HPDE6-E6E7 (cell line): ENCODE measurements at regions not wholly inside any gene's neighbourhood (a gene's known extent, or its start where the extent isn't known, plus 50 kb on each side); places are given as distances from the start of the nearest gene placed in this dataset.
A peak's percentile ranks its signal among the peaks of the same experiment; 100 is the strongest.
"Not testable (repeated sequence)": the region's sequence is repeated elsewhere in the genome, so short reads cannot be mapped to it uniquely, and the experiment has no call there.

ENCODE experiments used
- DNase-seq: peaks from one replicate; pipeline ENCODE4 v3.0.0; 2011; ENCODE audit warnings: missing footprints; ENCODE audit errors: extremely low spot score

GRCh38 chr9:24652181-24652580 lies 106.5 kb upstream of the IZUMO3 start:
- no peak for DNase-seq

GRCh38 chr9:24628809-24629208 lies 83.1 kb upstream of the IZUMO3 start:
- DNase-seq = not testable (repeated sequence)

- DNase-seq = peak; percentile 3
Observed at GRCh38 chr9:24625097-24625496, 79.4 kb upstream of the IZUMO3 start.

GRCh38 chr9:24624481-24624880 lies 78.8 kb upstream of the IZUMO3 start:
- no peak for DNase-seq

- no peak for DNase-seq
Observed at GRCh38 chr9:24620741-24621140, 75.0 kb upstream of the IZUMO3 start.

- DNase-seq = no peak
Observed at GRCh38 chr9:24616863-24617262, 71.2 kb upstream of the IZUMO3 start.

GRCh38 chr9:24614070-24614469 lies 68.4 kb upstream of the IZUMO3 start:
- peak; percentile 13 for DNase-seq

GRCh38 chr9:24608599-24608998 lies 62.9 kb upstream of the IZUMO3 start:
- no peak for DNase-seq

GRCh38 chr9:24602693-24603352 lies 57.1 kb upstream of the IZUMO3 start:
- peak; percentile 9 for DNase-seq
